Erythroblast (primary cell): ENCODE measurements at regions not wholly inside any gene's neighbourhood (a gene's known extent, or its start where the extent isn't known, plus 50 kb on each side); places are given as distances from the start of the nearest gene placed in this dataset.

Experiments
- GATA1 ChIP-seq: IDR thresholded peaks from 2 replicates; pipeline ENCODE4 v1.6.1; 2011; ENCODE audit warnings: low read depth, mild to moderate bottlenecking, control low read depth, low read length, moderate library complexity
- POLR2A ChIP-seq: IDR thresholded peaks from 2 replicates; pipeline ENCODE4 v1.6.1; 2011; ENCODE audit warnings: mild to moderate bottlenecking, low read length

DNA sequence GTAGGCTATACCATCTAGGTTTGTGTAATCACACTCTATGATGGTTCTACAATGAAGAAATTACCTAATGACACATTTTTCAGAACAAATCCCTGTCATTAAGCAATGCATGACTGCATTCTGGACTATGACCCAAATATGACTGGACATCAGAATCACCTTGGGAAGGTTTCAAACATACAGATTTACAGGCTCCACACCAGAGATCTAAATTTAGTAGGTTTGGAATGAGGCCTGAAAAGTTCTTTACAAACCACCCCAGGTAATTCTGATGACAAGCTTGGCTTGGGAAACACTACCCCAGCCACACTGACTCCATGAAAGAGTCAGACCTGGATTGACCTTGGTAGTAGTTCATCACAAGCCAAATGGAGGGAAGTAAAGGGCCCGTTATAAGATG lies 52.2 kb upstream of the NFE2L2 start:
- TF ChIP-seq POLR2A (no peak), GATA1 (no peak)
